Type B pancreatic cell (in vitro differentiated cells): ENCODE measurements at regions not wholly inside any gene's neighbourhood (a gene's known extent, or its start where the extent isn't known, plus 50 kb on each side); places are given as distances from the start of the nearest gene placed in this dataset.
A peak's percentile ranks its signal among the peaks of the same experiment; 100 is the strongest.

ENCODE experiments used
- DNase-seq: peaks from one replicate; pipeline ENCODE4 v3.0.0; 2021; ENCODE audit warnings: mixed read lengths; ENCODE audit not compliant: unreplicated experiment; ENCODE audit errors: extremely low spot score
- H3K27ac Mint-ChIP-seq: 2 replicates; pipeline ENCODE4 v1.8.0; 2021; ENCODE audit warnings: mild to moderate bottlenecking, mixed read lengths
- H3K27me3 Mint-ChIP-seq: 2 replicates; pipeline ENCODE4 v1.8.0; 2021; ENCODE audit warnings: mixed read lengths
- H3K36me3 Mint-ChIP-seq: 2 replicates; pipeline ENCODE4 v1.8.0; 2021; ENCODE audit warnings: mixed read lengths
- H3K4me1 Mint-ChIP-seq: one replicate; pipeline ENCODE4 v1.8.0; 2021; ENCODE audit warnings: mixed read lengths; ENCODE audit not compliant: unreplicated experiment
- H3K4me3 Mint-ChIP-seq: 2 replicates; pipeline ENCODE4 v1.8.0; 2021; ENCODE audit warnings: mild to moderate bottlenecking, mixed read lengths
- H3K9me3 Mint-ChIP-seq: 2 replicates; pipeline ENCODE4 v1.8.0; 2021; ENCODE audit warnings: mixed read lengths
- TF ChIP-seq, protein P1 (sequence below): fragments of 200-600 bp; sonication (generic); conservative IDR thresholded peaks from 2 replicates; pipeline ENCODE4 v1.5.0; 2021; ENCODE audit warnings: antibody characterized with exemption, mild to moderate bottlenecking

DNA sequence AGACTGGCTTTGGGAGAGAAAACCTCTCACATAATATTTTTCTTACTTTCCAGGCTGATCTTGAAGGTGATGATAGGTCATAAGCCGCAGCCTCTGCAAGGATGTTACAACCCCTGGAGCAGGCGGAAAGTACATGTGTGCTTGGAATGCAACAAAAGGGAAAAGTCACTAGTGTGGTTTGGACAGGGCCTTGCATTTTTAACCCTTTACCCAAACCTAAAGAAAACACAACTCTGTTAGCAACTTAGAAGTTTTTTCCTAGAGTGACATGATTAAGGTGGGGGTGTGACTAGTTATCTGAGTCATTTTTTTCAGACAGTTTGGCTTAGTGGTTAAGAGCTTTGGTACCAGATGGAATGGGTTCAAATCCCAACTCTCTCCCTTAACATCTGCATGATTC is 97.0 kb downstream of the TMEM30B start:
- H3K9me3 Mint-ChIP-seq = peaks cover 3% of the 10 kb centered on the region
- H3K27me3 Mint-ChIP-seq = no peaks in the 10 kb centered on the region
- H3K36me3 Mint-ChIP-seq = no peaks in the 10 kb centered on the region

DNA sequence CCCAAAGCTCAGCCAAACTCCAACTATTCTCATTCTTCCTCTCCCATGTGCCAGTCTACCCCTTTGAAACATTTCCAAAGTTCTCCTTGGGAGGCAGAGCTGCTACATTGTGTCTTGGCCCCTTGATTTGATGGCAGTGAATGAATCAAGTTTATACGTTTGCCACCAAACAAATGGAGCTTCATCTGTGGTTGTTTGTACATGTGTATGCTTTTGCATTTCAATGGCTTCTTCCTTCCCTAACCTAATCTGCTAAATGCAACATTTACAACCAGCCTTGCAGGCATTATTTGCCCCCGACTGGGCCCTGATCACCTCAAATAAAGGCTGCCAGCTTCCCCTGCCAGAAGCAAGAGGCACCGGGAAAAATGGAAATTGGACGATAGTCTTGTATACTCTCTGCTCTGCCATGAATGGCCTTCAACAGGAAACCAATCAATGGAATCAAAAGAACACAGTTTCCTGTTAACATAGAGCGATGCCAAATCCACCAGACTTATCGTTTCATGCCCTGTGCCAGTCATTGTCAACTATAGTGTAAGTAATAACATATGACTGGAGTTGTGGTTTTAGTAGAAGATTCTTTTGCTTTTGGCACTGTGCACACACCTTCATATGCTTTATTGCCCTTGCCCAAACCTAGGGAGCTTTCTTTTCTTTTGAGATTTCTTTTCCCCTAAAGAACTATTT is 97.8 kb downstream of the TMEM30B start:
- H3K36me3 Mint-ChIP-seq = no peaks in the 10 kb centered on the region
- no peak for DNase-seq
- H3K4me3 Mint-ChIP-seq = no peak overlapping the region
- H3K9me3 Mint-ChIP-seq = peaks cover 8% of the 10 kb centered on the region
- no peaks in the 10 kb centered on the region for H3K27me3 Mint-ChIP-seq
- TF ChIP-seq, protein P1, sequence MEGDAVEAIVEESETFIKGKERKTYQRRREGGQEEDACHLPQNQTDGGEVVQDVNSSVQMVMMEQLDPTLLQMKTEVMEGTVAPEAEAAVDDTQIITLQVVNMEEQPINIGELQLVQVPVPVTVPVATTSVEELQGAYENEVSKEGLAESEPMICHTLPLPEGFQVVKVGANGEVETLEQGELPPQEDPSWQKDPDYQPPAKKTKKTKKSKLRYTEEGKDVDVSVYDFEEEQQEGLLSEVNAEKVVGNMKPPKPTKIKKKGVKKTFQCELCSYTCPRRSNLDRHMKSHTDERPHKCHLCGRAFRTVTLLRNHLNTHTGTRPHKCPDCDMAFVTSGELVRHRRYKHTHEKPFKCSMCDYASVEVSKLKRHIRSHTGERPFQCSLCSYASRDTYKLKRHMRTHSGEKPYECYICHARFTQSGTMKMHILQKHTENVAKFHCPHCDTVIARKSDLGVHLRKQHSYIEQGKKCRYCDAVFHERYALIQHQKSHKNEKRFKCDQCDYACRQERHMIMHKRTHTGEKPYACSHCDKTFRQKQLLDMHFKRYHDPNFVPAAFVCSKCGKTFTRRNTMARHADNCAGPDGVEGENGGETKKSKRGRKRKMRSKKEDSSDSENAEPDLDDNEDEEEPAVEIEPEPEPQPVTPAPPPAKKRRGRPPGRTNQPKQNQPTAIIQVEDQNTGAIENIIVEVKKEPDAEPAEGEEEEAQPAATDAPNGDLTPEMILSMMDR = no peak
- H3K27ac Mint-ChIP-seq = no peak overlapping the region
- H3K4me1 Mint-ChIP-seq = peaks cover 43% of the 10 kb centered on the region

More for the DNA sequence above, 97.0 kb downstream of the TMEM30B start:
- DNase-seq = no peak
- H3K4me1 Mint-ChIP-seq = peaks cover 38% of the 10 kb centered on the region
- no peak overlapping the region for H3K4me3 Mint-ChIP-seq
- H3K27ac Mint-ChIP-seq = no peak overlapping the region
- TF ChIP-seq, protein P1 = no peak

DNA sequence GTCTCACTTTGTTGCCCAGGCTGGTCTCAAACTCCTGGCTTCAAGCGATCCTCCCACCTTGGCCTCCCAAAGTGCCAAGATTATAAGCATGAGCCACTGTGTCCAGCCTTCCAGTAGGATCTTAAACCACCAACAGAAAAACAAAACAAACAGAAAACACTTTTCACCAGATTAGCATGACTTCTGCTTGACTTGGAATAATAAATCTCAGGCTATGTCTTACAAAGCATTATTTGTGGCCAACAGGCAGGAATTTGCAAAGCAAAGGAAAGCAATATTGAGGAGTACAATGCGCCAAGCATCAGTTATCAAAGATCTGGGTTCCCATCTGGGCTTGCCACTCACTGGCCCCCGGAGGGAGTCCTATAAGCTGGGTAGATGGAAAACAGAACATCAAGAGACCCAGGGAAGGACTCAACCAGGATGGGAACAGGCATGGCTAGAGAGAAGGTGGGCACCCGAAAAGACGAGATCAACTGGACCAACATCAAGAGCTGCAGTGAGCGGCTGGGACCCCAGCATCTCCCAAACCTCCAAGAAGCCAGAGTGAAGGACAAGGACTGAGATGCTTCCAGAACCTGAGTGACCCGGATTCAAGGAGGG is 101.2 kb downstream of the TMEM30B start:
- Mint-ChIP-seq H3K4me3 (no peak overlapping the region), H3K27me3 (no peaks in the 10 kb centered on the region), H3K4me1 (peaks cover 43% of the 10 kb centered on the region)

DNA sequence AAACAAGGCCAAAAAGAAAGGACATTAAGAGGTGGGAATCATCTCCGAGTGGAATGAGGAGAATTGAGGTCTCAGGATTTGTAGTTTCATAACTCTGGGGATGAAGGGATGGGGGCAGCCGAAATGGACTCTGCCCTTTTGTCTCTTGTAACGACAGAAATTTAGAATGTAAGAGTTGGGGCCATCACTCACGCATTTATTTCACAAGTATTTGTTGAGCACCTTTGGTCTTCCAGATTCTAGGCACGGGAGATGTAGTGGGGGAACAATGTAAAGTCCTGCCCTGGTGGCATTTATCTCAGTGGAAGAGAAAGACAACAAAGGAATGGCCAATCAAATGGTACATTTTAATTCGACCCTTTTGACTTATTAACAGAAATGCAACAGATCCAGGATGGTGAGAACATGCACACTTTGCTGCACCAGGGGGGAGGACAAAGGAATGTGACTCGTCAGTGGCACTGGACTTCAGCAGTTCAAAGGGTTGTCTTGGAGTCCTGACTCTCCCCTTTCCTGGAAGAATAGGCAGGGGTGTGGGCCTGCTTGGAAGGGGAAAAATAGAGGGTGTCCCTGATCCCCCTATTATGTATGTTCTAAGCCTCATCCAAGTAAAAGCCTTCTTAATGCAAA is 102.0 kb downstream of the TMEM30B start:
- Mint-ChIP-seq H3K9me3 (peaks cover 8% of the 10 kb centered on the region), H3K4me3 (no peak overlapping the region), H3K27me3 (no peaks in the 10 kb centered on the region), H3K27ac (peak overlapping the region; percentile 18), H3K4me1 (peaks cover 44% of the 10 kb centered on the region), H3K36me3 (no peaks in the 10 kb centered on the region)
- no peak for DNase-seq
- TF ChIP-seq, protein P1 = no peak

More for the DNA sequence above, 101.2 kb downstream of the TMEM30B start:
- Mint-ChIP-seq H3K27ac (no peak overlapping the region), H3K36me3 (no peaks in the 10 kb centered on the region), H3K9me3 (peaks cover 8% of the 10 kb centered on the region)
- TF ChIP-seq, protein P1 = no peak
- DNase-seq = no peak

DNA sequence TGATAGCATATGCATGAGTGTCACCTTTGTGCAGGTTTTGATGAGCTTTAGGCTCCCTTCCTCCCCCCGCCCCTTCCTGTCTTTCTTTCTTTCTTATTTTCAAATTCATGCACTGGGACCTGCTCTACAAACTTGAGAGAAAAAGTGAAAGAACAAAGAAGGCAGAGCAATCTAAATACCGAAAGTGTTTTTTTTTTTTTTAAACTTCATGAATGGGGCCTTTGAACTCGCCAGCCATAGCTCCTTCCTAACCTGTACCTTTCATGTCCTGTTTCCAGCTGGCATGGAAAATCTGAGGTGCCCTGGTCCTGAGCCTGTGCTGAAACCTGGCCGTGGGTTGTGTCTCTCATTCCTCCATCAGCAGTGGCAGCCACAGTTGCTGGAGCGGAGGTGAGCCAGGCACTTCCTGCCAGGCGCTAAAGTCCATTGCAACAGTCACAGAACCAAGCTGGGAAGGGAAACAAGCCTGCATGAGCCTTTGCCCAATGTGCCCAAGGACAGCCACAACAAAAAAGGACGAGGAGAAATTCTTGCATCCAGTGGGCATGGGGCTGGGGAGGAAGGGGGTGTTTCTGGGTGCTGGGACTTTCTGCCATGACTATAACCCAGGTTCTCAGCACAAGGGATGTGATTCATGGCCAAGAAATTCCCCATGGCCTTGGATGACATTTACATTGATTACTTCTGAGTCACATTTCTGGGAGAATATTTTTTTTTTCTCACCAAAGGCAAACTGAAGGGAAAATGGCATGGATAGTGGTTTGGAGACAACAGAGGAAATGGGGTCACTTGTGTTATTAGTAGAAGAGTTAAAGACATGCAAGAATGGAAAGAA is 102.7 kb downstream of the TMEM30B start:
- TF ChIP-seq, protein P1 = no peak
- Mint-ChIP-seq H3K4me3 (peak overlapping the region; percentile 16), H3K9me3 (peaks cover 8% of the 10 kb centered on the region)

More for the DNA sequence above, 102.7 kb downstream of the TMEM30B start:
- Mint-ChIP-seq H3K27me3 (no peaks in the 10 kb centered on the region), H3K4me1 (peaks cover 43% of the 10 kb centered on the region), H3K36me3 (no peaks in the 10 kb centered on the region), H3K27ac (peak overlapping the region; percentile 18)
- DNase-seq = no peak
